ENCODE measurements at regions not wholly inside any gene's neighbourhood (a gene's known extent, or its start where the extent isn't known, plus 50 kb on each side); places are given as distances from the start of the nearest gene placed in this dataset.
"Not testable (repeated sequence)": the region's sequence is repeated elsewhere in the genome, so short reads cannot be mapped to it uniquely, and the experiment has no call there.

DNA sequence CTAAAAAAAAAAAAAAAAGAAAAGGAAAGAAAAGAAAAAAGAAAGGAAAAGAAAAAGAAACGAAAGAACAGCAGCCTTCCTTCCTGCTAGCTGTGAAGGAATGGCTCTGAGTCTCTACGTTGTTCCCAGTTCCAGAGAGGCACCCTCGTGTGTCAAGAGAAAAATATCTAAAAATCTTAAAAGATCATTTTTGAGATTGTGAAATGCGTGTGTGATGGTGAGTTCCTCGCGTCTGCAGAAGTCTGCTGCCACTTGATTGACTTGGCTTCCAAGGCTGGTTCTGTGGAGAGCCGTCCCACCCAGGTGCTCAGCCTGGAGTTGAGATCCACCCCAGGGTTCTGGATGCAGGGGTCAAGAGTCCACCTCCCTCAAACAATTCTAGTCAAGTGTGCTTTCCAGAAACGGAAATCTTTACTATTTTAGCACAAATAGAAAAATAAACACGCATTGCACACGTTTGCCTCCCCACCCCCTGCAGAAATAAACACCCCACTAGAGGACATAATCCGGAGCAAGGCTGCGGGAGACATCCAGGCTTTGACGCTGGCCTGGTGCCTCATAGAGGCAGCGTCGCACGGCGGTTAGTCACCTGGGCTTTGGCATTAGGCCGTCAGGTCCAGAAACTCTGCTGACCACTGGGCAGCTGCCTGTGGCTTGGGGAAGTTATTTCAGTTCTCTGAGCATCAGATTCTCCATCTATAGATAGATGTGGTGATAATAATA, 265.4 kb downstream of the FAM43A start:
- Mint-ChIP-seq H3K4me3 (no peak overlapping the region), H3K9me3 (peaks cover 4% of the 10 kb centered on the region; the same call in 1 of the 3 replicates), H3K27me3 (ENCODE audit: insufficient read depth, low read depth, poor library complexity) (peaks cover 6% of the 10 kb centered on the region), H3K4me1 (peaks cover 11% of the 10 kb centered on the region), H3K36me3 (ENCODE audit: low read depth) (no peaks in the 10 kb centered on the region), H3K27ac (no peak overlapping the region)
- Histone ChIP-seq H3K4me2 (no peak overlapping the region), H2AFZ (no peak overlapping the region; the same call in 1 of the 2 replicates), H3K4me1 (ENCODE audit: insufficient read depth) (peaks cover 9% of the 10 kb centered on the region), H3K36me3 (ENCODE audit: insufficient read depth) (no peaks in the 10 kb centered on the region), H3K79me2 (replicated peaks; ENCODE audit: insufficient read depth) (no peaks in the 10 kb centered on the region), H3K27me3 (ENCODE audit: insufficient read depth) (no peaks in the 10 kb centered on the region), H4K20me1 (replicated peaks; ENCODE audit: insufficient read depth) (no peaks in the 10 kb centered on the region; the same call in 1 of the 2 replicates), H3K4me3 (no peak overlapping the region), H3K27ac (ENCODE audit: low read depth) (no peak overlapping the region), H3K9me2 (ENCODE audit: insufficient read depth) (no peaks in the 10 kb centered on the region), H3F3A (replicated peaks; ENCODE audit: low read depth) (no peaks in the 10 kb centered on the region)
- no peak for TF ChIP-seq EZH2phosphoT487 (IDR thresholded peaks at IDR 0.05; ENCODE audit: unreplicated experiment)
- TF ChIP-seq, protein P1, sequence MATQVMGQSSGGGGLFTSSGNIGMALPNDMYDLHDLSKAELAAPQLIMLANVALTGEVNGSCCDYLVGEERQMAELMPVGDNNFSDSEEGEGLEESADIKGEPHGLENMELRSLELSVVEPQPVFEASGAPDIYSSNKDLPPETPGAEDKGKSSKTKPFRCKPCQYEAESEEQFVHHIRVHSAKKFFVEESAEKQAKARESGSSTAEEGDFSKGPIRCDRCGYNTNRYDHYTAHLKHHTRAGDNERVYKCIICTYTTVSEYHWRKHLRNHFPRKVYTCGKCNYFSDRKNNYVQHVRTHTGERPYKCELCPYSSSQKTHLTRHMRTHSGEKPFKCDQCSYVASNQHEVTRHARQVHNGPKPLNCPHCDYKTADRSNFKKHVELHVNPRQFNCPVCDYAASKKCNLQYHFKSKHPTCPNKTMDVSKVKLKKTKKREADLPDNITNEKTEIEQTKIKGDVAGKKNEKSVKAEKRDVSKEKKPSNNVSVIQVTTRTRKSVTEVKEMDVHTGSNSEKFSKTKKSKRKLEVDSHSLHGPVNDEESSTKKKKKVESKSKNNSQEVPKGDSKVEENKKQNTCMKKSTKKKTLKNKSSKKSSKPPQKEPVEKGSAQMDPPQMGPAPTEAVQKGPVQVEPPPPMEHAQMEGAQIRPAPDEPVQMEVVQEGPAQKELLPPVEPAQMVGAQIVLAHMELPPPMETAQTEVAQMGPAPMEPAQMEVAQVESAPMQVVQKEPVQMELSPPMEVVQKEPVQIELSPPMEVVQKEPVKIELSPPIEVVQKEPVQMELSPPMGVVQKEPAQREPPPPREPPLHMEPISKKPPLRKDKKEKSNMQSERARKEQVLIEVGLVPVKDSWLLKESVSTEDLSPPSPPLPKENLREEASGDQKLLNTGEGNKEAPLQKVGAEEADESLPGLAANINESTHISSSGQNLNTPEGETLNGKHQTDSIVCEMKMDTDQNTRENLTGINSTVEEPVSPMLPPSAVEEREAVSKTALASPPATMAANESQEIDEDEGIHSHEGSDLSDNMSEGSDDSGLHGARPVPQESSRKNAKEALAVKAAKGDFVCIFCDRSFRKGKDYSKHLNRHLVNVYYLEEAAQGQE (IDR thresholded peaks at IDR 0.05; ENCODE audit: unreplicated experiment) = no peak
- DNase-seq (ENCODE audit: low spot score) (no peak), ATAC-seq (no peak)

DNA sequence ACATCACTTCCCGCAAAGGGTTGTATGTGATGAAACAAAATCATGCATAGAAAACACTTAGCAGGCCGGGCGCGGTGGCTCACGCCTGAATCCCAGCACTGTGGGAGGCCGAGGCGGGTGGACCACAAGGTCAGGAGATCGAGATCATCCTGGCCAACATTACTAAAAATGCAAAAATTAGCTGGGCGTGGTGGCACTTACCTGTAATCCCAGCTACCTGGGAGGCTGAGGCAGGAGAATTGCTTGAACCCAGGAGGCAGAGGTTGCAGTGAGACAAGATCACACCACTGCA, 265.9 kb downstream of the FAM43A start:
- H3K27ac ChIP-seq (ENCODE audit: low read depth); H3K4me3 Mint-ChIP-seq; H3F3A ChIP-seq (replicated peaks; ENCODE audit: low read depth); H3K9me3 Mint-ChIP-seq; H3K79me2 ChIP-seq (replicated peaks; ENCODE audit: insufficient read depth); H3K4me2 ChIP-seq; H2AFZ ChIP-seq; H3K9me2 ChIP-seq (ENCODE audit: insufficient read depth); H3K36me3 Mint-ChIP-seq (ENCODE audit: low read depth); H4K20me1 ChIP-seq (replicated peaks; ENCODE audit: insufficient read depth); DNase-seq (ENCODE audit: low spot score); H3K4me1 Mint-ChIP-seq; ATAC-seq; H3K27ac Mint-ChIP-seq; H3K4me1 ChIP-seq (ENCODE audit: insufficient read depth); H3K27me3 Mint-ChIP-seq (ENCODE audit: insufficient read depth, low read depth, poor library complexity); H3K27me3 ChIP-seq (ENCODE audit: insufficient read depth); H3K36me3 ChIP-seq (ENCODE audit: insufficient read depth); H3K4me3 ChIP-seq: not testable (repeated sequence)

DNA sequence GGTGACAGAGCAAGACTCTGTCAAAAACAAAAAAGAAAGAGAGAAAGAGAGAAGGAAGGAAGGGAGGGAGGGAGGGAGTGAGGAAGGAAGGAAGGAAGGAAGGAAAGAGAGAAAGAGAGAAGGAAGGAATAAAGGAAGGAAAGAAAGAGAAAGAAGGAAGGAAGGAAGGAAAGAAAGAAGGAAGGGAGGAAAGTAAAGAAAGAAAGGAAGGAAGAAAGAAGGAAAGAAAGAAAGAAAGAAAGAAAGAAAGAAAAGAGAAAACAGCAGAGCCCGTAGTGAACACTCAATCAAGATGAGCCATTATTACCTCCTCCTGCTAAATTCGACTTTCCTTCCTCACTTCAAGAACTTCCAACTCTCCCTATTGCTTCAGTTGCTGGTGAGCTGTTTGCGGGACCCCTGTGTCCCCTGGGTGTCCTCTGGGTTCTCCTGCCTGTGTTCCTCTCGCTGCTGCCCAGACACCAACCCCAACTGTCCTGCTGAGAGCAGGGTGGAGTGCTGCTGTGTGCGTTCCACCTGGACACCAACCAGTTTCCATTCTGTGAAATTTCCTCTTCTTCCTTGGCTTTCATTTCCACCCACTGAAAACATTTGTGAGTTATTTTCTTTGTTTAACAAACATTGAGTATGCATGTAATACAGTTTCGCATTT, 266.4 kb downstream of the FAM43A start:
- Histone ChIP-seq H3K27me3 (ENCODE audit: insufficient read depth) (no peaks in the 10 kb centered on the region), H4K20me1 (replicated peaks; ENCODE audit: insufficient read depth) (no peaks in the 10 kb centered on the region; the same call in 1 of the 2 replicates), H3K79me2 (replicated peaks; ENCODE audit: insufficient read depth) (no peaks in the 10 kb centered on the region), H3K4me2 (no peak overlapping the region), H3K4me3 (no peak overlapping the region), H3K36me3 (ENCODE audit: insufficient read depth) (no peaks in the 10 kb centered on the region), H3K9me2 (ENCODE audit: insufficient read depth) (no peaks in the 10 kb centered on the region), H3K4me1 (ENCODE audit: insufficient read depth) (peaks cover 9% of the 10 kb centered on the region), H3F3A (replicated peaks; ENCODE audit: low read depth) (no peaks in the 10 kb centered on the region), H2AFZ (no peak overlapping the region), H3K27ac (ENCODE audit: low read depth) (no peak overlapping the region)
- H3K36me3 Mint-ChIP-seq (ENCODE audit: low read depth) = no peaks in the 10 kb centered on the region
- no peak overlapping the region for H3K4me3 Mint-ChIP-seq
- DNase-seq (ENCODE audit: low spot score) (no peak), ATAC-seq (no peak)
- peaks cover 4% of the 10 kb centered on the region; the same call in 1 of the 3 replicates for H3K9me3 Mint-ChIP-seq
- H3K27ac Mint-ChIP-seq = no peak overlapping the region
- peaks cover 6% of the 10 kb centered on the region for H3K4me1 Mint-ChIP-seq
- peaks cover 8% of the 10 kb centered on the region for H3K27me3 Mint-ChIP-seq (ENCODE audit: insufficient read depth, low read depth, poor library complexity)
- TF ChIP-seq, protein P2, sequence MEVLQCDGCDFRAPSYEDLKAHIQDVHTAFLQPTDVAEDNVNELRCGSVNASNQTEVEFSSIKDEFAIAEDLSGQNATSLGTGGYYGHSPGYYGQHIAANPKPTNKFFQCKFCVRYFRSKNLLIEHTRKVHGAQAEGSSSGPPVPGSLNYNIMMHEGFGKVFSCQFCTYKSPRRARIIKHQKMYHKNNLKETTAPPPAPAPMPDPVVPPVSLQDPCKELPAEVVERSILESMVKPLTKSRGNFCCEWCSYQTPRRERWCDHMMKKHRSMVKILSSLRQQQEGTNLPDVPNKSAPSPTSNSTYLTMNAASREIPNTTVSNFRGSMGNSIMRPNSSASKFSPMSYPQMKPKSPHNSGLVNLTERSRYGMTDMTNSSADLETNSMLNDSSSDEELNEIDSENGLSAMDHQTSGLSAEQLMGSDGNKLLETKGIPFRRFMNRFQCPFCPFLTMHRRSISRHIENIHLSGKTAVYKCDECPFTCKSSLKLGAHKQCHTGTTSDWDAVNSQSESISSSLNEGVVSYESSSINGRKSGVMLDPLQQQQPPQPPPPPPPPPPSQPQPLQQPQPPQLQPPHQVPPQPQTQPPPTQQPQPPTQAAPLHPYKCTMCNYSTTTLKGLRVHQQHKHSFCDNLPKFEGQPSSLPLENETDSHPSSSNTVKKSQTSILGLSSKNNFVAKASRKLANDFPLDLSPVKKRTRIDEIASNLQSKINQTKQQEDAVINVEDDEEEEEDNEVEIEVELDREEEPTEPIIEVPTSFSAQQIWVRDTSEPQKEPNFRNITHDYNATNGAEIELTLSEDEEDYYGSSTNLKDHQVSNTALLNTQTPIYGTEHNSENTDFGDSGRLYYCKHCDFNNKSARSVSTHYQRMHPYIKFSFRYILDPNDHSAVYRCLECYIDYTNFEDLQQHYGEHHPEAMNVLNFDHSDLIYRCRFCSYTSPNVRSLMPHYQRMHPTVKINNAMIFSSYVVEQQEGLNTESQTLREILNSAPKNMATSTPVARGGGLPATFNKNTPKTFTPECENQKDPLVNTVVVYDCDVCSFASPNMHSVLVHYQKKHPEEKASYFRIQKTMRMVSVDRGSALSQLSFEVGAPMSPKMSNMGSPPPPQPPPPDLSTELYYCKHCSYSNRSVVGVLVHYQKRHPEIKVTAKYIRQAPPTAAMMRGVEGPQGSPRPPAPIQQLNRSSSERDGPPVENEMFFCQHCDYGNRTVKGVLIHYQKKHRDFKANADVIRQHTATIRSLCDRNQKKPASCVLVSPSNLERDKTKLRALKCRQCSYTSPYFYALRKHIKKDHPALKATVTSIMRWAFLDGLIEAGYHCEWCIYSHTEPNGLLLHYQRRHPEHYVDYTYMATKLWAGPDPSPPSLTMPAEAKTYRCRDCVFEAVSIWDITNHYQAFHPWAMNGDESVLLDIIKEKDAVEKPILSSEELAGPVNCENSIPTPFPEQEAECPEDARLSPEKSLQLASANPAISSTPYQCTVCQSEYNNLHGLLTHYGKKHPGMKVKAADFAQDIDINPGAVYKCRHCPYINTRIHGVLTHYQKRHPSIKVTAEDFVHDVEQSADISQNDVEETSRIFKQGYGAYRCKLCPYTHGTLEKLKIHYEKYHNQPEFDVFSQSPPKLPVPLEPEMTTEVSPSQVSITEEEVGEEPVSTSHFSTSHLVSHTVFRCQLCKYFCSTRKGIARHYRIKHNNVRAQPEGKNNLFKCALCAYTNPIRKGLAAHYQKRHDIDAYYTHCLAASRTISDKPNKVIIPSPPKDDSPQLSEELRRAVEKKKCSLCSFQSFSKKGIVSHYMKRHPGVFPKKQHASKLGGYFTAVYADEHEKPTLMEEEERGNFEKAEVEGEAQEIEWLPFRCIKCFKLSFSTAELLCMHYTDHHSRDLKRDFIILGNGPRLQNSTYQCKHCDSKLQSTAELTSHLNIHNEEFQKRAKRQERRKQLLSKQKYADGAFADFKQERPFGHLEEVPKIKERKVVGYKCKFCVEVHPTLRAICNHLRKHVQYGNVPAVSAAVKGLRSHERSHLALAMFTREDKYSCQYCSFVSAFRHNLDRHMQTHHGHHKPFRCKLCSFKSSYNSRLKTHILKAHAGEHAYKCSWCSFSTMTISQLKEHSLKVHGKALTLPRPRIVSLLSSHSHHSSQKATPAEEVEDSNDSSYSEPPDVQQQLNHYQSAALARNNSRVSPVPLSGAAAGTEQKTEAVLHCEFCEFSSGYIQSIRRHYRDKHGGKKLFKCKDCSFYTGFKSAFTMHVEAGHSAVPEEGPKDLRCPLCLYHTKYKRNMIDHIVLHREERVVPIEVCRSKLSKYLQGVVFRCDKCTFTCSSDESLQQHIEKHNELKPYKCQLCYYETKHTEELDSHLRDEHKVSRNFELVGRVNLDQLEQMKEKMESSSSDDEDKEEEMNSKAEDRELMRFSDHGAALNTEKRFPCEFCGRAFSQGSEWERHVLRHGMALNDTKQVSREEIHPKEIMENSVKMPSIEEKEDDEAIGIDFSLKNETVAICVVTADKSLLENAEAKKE (CRISPR knock-in tag; IDR thresholded peaks at IDR 0.05) = no peak
- TF ChIP-seq STAT1 (IDR thresholded peaks at IDR 0.05; ENCODE audit: unreplicated experiment) (no peak), EZH2phosphoT487 (IDR thresholded peaks at IDR 0.05; ENCODE audit: unreplicated experiment) (no peak), JUNB (IDR thresholded peaks at IDR 0.05; ENCODE audit: unreplicated experiment) (no peak), ZNF331 (CRISPR knock-in tag; IDR thresholded peaks at IDR 0.05; ENCODE audit: low read depth) (no peak)

All from GM23338 (cell line).